H1 (cell line): ENCODE measurements at regions not wholly inside any gene's neighbourhood (a gene's known extent, or its start where the extent isn't known, plus 50 kb on each side); places are given as distances from the start of the nearest gene placed in this dataset.

Experiments
- ASH2L ChIP-seq: fragments of 200-600, 300-600 bp; sonication (generic); IDR thresholded peaks from one replicate; pipeline ENCODE4 v1.7.1; 2017; ENCODE audit warnings: low read length
- CHD2 ChIP-seq: IDR thresholded peaks from 2 replicates; pipeline ENCODE4 v1.6.1; 2012; ENCODE audit warnings: low read length, improper control_type of control experiment
- MAX ChIP-seq: IDR thresholded peaks from 2 replicates; pipeline ENCODE4 v1.6.1; 2012; ENCODE audit warnings: inconsistent platforms
- SP4 ChIP-seq: IDR thresholded peaks from 2 replicates; pipeline ENCODE4 v1.6.1; 2012; ENCODE audit warnings: low read length, inconsistent platforms
- TEAD4 ChIP-seq: IDR thresholded peaks from 2 replicates; pipeline ENCODE4 v1.6.1; 2012; ENCODE audit warnings: low read depth, low read length, inconsistent platforms, mixed read lengths

- no peak for TF ChIP-seq TEAD4
- no peak for TF ChIP-seq MAX
- TF ChIP-seq ASH2L: no peak
- no peak for TF ChIP-seq SP4
- TF ChIP-seq CHD2: no peak
Measured at GRCh38 chr10:61217851-61218565, 235.2 kb downstream of the TMEM26 start (continued).
